Upper lobe of right lung (tissue), 1 donor: ENCODE measurements at regions not wholly inside any gene's neighbourhood (a gene's known extent, or its start where the extent isn't known, plus 50 kb on each side); places are given as distances from the start of the nearest gene placed in this dataset.

Experiments
- ATAC-seq: fragments of 200-7000 bp; cut with Tn5 transposase; one replicate; pipeline ENCODE4 v1.9.1; 2020; ENCODE audit warnings: mild to moderate bottlenecking, moderate library complexity
- DNase-seq: peaks from one replicate; pipeline ENCODE4 v3.0.0-alpha.2; 2020
- H3K27ac ChIP-seq: fragments of 200-600 bp; one replicate; pipeline ENCODE4 v1.8.0; 2022
- H3K27me3 ChIP-seq: fragments of 200-600 bp; one replicate; pipeline ENCODE4 v1.8.0; 2022; ENCODE audit warnings: mild to moderate bottlenecking
- H3K36me3 ChIP-seq: fragments of 200-600 bp; one replicate; pipeline ENCODE4 v1.8.0; 2022
- H3K4me1 ChIP-seq: fragments of 200-600 bp; one replicate; pipeline ENCODE4 v1.8.0; 2022
- H3K4me3 ChIP-seq: fragments of 200-600 bp; one replicate; pipeline ENCODE4 v1.8.0; 2022; ENCODE audit warnings: mild to moderate bottlenecking
- H3K9me3 ChIP-seq: fragments of 200-600 bp; one replicate; pipeline ENCODE4 v1.8.0; 2022
- intact Hi-C: fragments of 100-400 bp; cut with DNase I; formaldehyde crosslinking; loops from one replicate; pipeline ENCODE4 v1.11.0; 2022
- TF ChIP-seq, protein P1 (sequence below): fragments of 200-600 bp; IDR thresholded peaks from one replicate; pipeline ENCODE4 v1.8.0; 2022; ENCODE audit warnings: antibody characterized with exemption
- donor health status: DM: no; HTN: yes; CAD: no; lungs with severe emphysema.

GRCh38 chr4:159542296-159542695, 439.4 kb downstream of the RAPGEF2 start:
- no peaks in the 10 kb centered on the region for H3K36me3 ChIP-seq
- ATAC-seq (no peak), DNase-seq (no peak)
- H3K9me3 ChIP-seq = no peaks in the 10 kb centered on the region
- TF ChIP-seq, protein P1, sequence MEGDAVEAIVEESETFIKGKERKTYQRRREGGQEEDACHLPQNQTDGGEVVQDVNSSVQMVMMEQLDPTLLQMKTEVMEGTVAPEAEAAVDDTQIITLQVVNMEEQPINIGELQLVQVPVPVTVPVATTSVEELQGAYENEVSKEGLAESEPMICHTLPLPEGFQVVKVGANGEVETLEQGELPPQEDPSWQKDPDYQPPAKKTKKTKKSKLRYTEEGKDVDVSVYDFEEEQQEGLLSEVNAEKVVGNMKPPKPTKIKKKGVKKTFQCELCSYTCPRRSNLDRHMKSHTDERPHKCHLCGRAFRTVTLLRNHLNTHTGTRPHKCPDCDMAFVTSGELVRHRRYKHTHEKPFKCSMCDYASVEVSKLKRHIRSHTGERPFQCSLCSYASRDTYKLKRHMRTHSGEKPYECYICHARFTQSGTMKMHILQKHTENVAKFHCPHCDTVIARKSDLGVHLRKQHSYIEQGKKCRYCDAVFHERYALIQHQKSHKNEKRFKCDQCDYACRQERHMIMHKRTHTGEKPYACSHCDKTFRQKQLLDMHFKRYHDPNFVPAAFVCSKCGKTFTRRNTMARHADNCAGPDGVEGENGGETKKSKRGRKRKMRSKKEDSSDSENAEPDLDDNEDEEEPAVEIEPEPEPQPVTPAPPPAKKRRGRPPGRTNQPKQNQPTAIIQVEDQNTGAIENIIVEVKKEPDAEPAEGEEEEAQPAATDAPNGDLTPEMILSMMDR = no peak
- intact Hi-C loops = no loop called here
- H3K4me1 ChIP-seq = no peaks in the 10 kb centered on the region
- H3K4me3 ChIP-seq = no peak overlapping the region
- no peaks in the 10 kb centered on the region for H3K27me3 ChIP-seq
- H3K27ac ChIP-seq = no peak overlapping the region

DNA sequence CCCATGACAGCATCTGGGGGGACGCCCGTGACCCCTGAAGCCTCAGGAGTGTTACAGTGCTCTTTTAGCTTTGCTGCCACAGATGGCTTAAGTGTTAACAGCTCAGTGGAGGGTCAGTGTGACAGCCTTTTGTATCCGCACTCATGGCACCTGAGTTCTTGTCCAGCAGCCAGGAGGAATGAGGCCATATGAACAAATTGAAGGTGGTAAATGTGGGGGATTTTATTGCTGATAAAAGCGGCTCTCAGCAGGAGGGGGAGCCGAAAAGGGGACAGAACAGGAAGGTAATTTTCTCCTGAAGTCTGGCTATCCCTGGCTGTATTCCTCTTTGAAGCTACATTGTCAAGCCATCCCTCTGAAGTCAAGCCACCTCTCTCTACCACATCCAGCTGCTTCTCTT, 441.0 kb downstream of the RAPGEF2 start:
- TF ChIP-seq, protein P1 = no peak
- ATAC-seq = no peak

GRCh38 chr4:159545556-159545955, 442.7 kb downstream of the RAPGEF2 start:
- no peak for ATAC-seq
- H3K4me3 ChIP-seq = no peak overlapping the region
- DNase-seq = no peak
- no peaks in the 10 kb centered on the region for H3K36me3 ChIP-seq
- no peak overlapping the region for H3K27ac ChIP-seq
- H3K4me1 ChIP-seq = no peaks in the 10 kb centered on the region
- H3K9me3 ChIP-seq = no peaks in the 10 kb centered on the region
- TF ChIP-seq, protein P1 = no peak
- H3K27me3 ChIP-seq = no peaks in the 10 kb centered on the region
- intact Hi-C loops = no loop called here

More for the DNA sequence above, 441.0 kb downstream of the RAPGEF2 start:
- H3K9me3 ChIP-seq = no peaks in the 10 kb centered on the region
- H3K36me3 ChIP-seq = no peaks in the 10 kb centered on the region
- H3K27me3 ChIP-seq = no peaks in the 10 kb centered on the region
- H3K4me1 ChIP-seq = no peaks in the 10 kb centered on the region
- DNase-seq = no peak
- intact Hi-C loops = no loop called here
- H3K4me3 ChIP-seq = no peak overlapping the region
- H3K27ac ChIP-seq = no peak overlapping the region

DNA sequence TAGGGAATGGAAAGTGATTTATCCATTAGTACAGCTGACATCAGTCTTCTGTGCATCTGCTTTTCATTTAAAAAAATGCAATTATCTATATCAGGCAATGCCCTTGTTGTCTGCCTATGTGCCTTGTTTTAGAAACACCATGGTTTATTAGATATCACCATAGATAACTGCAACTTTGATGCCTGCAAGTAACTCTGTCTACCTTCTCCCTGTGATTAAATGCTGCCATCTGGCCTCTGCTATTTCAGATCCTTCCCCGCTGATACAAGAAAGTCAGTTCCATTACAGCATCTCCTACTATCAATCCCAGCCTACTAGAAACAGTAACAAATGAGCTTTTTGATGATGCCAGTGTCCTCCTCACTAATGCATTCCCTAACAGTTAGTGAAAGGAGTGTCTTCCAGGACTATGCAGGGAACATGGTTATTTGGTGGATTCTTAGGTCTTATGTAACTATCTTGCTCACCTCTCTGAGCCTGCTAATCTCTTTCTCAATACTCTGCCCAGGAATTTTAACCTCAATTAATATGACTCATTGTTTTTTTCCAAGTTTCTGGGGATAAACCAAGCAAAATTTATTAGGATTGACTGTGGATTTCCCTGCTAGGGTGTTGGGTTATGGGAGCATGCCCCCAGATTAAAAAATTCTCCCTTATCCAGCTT, 444.9 kb downstream of the RAPGEF2 start:
- Histone ChIP-seq H3K9me3 (no peaks in the 10 kb centered on the region), H3K27me3 (no peaks in the 10 kb centered on the region), H3K36me3 (no peaks in the 10 kb centered on the region), H3K27ac (no peak overlapping the region), H3K4me3 (no peak overlapping the region), H3K4me1 (no peaks in the 10 kb centered on the region)
- no peak for DNase-seq
- TF ChIP-seq, protein P1 = no peak
- ATAC-seq = no peak
- intact Hi-C loops = no loop called here

DNA sequence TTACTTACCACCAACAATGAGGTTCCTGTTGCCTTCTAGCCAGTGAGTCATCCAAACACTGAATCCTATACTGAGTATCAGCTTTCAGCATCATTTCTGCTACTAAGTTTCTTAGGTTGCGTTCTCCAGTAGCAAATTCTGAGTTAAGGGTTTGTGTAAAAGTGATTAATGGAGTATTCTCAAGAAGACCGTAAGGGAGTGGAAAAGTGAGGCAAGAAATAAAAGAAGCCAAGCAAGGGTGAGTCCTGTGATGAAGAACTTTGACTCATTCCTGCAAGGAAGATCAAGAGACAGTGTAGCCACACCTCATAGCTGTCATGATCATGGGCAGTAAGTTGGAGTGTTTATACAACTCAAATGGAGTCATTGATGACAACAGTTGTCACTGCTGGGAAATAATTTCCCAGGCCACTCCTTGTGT, 446.2 kb downstream of the RAPGEF2 start:
- Histone ChIP-seq H3K27ac (no peak overlapping the region), H3K9me3 (no peaks in the 10 kb centered on the region), H3K36me3 (no peaks in the 10 kb centered on the region), H3K4me1 (no peaks in the 10 kb centered on the region), H3K4me3 (no peak overlapping the region), H3K27me3 (no peaks in the 10 kb centered on the region)
- no peak for ATAC-seq
- intact Hi-C loops = no loop called here
- TF ChIP-seq, protein P1 = no peak
- DNase-seq = no peak

GRCh38 chr4:159551281-159551680, 448.4 kb downstream of the RAPGEF2 start:
- no peak overlapping the region for H3K27ac ChIP-seq
- TF ChIP-seq, protein P1 = no peak
- ATAC-seq = no peak
- DNase-seq = no peak
- H3K36me3 ChIP-seq = no peaks in the 10 kb centered on the region
- H3K4me3 ChIP-seq = no peak overlapping the region
- H3K9me3 ChIP-seq = no peaks in the 10 kb centered on the region
- intact Hi-C loops = no loop called here
- no peaks in the 10 kb centered on the region for H3K27me3 ChIP-seq
- no peaks in the 10 kb centered on the region for H3K4me1 ChIP-seq
